GM12891 (cell line): ENCODE measurements at regions not wholly inside any gene's neighbourhood (a gene's known extent, or its start where the extent isn't known, plus 50 kb on each side); places are given as distances from the start of the nearest gene placed in this dataset.

ENCODE experiments used
- POLR2A ChIP-seq: IDR thresholded peaks from 2 replicates; pipeline ENCODE4 v1.6.1; 2011; ENCODE audit warnings: low read depth, low read length, control low read depth
- POLR2AphosphoS5 ChIP-seq: IDR thresholded peaks from 2 replicates; pipeline ENCODE4 v1.6.1; 2011; ENCODE audit warnings: low read depth, low read length, control low read depth
- SPI1 ChIP-seq: IDR thresholded peaks from 2 replicates; pipeline ENCODE4 v1.6.1; 2011; ENCODE audit warnings: low read depth, low read length, control low read depth
- TAF1 ChIP-seq: IDR thresholded peaks from 2 replicates; pipeline ENCODE4 v1.6.1; 2011; ENCODE audit warnings: low read depth, low read length, control low read depth

- TF ChIP-seq SPI1 (no peak), POLR2A (no peak), POLR2AphosphoS5 (no peak), TAF1 (no peak)
Observed at GRCh38 chr14:48710133-48710532, 876.0 kb downstream of the RPS29 start.
